GM23338 (cell line): ENCODE measurements at regions not wholly inside any gene's neighbourhood (a gene's known extent, or its start where the extent isn't known, plus 50 kb on each side); places are given as distances from the start of the nearest gene placed in this dataset.
"Not testable (repeated sequence)": the region's sequence is repeated elsewhere in the genome, so short reads cannot be mapped to it uniquely, and the experiment has no call there.

Source experiments
- CTCF ChIP-seq, 2 experiments: fragments of 200-600 bp in 1 of 2; sonication (generic) in 1 of 2; conservative IDR thresholded peaks; 2 replicates each; pipeline versions ENCODE4 v1.5.1 to v1.6.1; 2016 to 2017; ENCODE audit warnings: antibody characterized with exemption in 2 of 2, low read depth in 2 of 2, mild to moderate bottlenecking in 2 of 2, moderate library complexity in 1 of 2
- POLR2AphosphoS5 ChIP-seq: IDR thresholded peaks from 2 replicates; pipeline ENCODE4 v1.6.1; 2016; ENCODE audit warnings: antibody characterized with exemption, low read depth

- not testable (repeated sequence) for TF ChIP-seq POLR2AphosphoS5; CTCF (conservative IDR thresholded peaks at IDR 0.05; ENCODE audit: low read depth in 2 of 2)
Measured at GRCh38 chr20:30183124-30183523, 1074.3 kb upstream of the DEFB115 start.
